SH-SY5Y (cell line): ENCODE measurements at regions not wholly inside any gene's neighbourhood (a gene's known extent, or its start where the extent isn't known, plus 50 kb on each side); places are given as distances from the start of the nearest gene placed in this dataset.

Experiments
- GATA2 ChIP-seq: IDR thresholded peaks from 2 replicates; pipeline ENCODE4 v1.6.1; 2011; ENCODE audit warnings: mild to moderate bottlenecking, low read depth, low read length
- GATA3 ChIP-seq: IDR thresholded peaks from 2 replicates; pipeline ENCODE4 v1.6.1; 2011; ENCODE audit warnings: low read depth, mild to moderate bottlenecking, low read length, moderate library complexity

DNA sequence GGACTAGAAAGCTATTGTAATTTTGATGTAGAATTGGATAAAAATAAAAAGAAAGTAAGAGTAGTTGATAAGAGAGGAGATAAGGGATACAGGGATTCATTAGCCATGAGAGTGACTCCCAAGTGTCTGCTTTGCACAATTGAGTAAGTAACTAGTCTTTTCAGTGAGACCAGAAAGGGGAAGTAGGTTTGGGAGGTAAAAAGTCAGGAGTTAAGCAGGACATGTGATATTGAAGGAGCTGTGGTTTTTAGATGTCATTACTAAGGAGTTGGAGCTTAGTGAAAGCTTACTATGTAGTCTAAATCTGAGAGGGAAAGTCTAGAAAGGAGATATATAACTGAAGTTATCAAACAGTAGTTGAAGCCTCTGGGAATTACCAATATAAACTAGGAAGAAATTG lies 93.4 kb downstream of the SLC5A7 start:
- TF ChIP-seq GATA2 (no peak), GATA3 (no peak)
